Naive thymus-derived CD4-positive, alpha-beta T cell (primary cell): ENCODE measurements at regions not wholly inside any gene's neighbourhood (a gene's known extent, or its start where the extent isn't known, plus 50 kb on each side); places are given as distances from the start of the nearest gene placed in this dataset.

Source experiments
- ATAC-seq: fragments of 150-1000 bp; cut with Tn5 transposase; 2 replicates; pipeline ENCODE4 v1.10.0; 2021; ENCODE audit warnings: mild to moderate bottlenecking, moderate library complexity
- CTCF ChIA-PET: fragments of 350-600 bp; sonication (Branson Sonifier 250); formaldehyde crosslinking; loops from one replicate; lab custom pipeline; 2021; ENCODE audit warnings: antibody characterized with exemption; lab: Charles Lee
- POLR2A ChIA-PET: fragments of 350-600 bp; sonication (Branson Sonifier 250); formaldehyde crosslinking; loops from one replicate; lab custom pipeline; 2021; ENCODE audit warnings: antibody characterized with exemption, inconsistent platforms; lab: Charles Lee
- DNase-seq, 9 donors: peaks; one replicate each; pipeline versions ENCODE4 v3.0.0 to v3.0.0-alpha.2; 2020 to 2022; ENCODE audit warnings: mixed read lengths in 1 of 9
- H3K27ac ChIP-seq: one replicate; pipeline ENCODE4 v1.7.0; 2013; ENCODE audit warnings: mild to moderate bottlenecking, low read depth, low read length, moderate library complexity
- H3K27me3 ChIP-seq, 2 donors: one replicate each; pipeline ENCODE4 v1.7.0; 2013; ENCODE audit warnings: low read length in 2 of 2, mild to moderate bottlenecking in 2 of 2, moderate library complexity in 2 of 2; ENCODE audit not compliant: control insufficient read depth in 2 of 2, insufficient read depth in 2 of 2
- H3K36me3 ChIP-seq, 3 experiments: 1 replicate in 2 of 3; 2 replicates in 1 of 3; pipeline ENCODE4 v1.7.0; 2013; ENCODE audit warnings: low read length in 3 of 3, mild to moderate bottlenecking in 3 of 3, moderate library complexity in 1 of 3; ENCODE audit not compliant: insufficient read depth in 3 of 3, control insufficient read depth in 2 of 3
- H3K4me1 ChIP-seq, 2 donors: one replicate each; pipeline ENCODE4 v1.7.0; 2013; ENCODE audit warnings: low read length in 2 of 2, mild to moderate bottlenecking in 2 of 2, moderate library complexity in 1 of 2; ENCODE audit not compliant: control insufficient read depth in 2 of 2, insufficient read depth in 2 of 2
- H3K4me3 ChIP-seq: 2 replicates; pipeline ENCODE4 v1.7.0; 2013; ENCODE audit warnings: mild to moderate bottlenecking, low read length
- H3K9me3 ChIP-seq, 3 experiments: 1 replicate in 2 of 3; 2 replicates in 1 of 3; pipeline ENCODE4 v1.7.0; 2013; ENCODE audit warnings: low read length in 3 of 3; ENCODE audit not compliant: control insufficient read depth in 2 of 3
- H3K27ac Mint-ChIP-seq, 9 donors: one replicate each; pipeline ENCODE4 v1.8.0; 2020 to 2022; ENCODE audit warnings: mixed read lengths in 9 of 9, mild to moderate bottlenecking in 8 of 9, moderate library complexity in 5 of 9, inconsistent platforms in 2 of 9
- H3K27me3 Mint-ChIP-seq, 5 donors: one replicate each; pipeline ENCODE4 v1.8.0; 2021 to 2022; ENCODE audit warnings: mixed read lengths in 5 of 5, mild to moderate bottlenecking in 1 of 5
- H3K36me3 Mint-ChIP-seq, 5 donors: one replicate each; pipeline ENCODE4 v1.8.0; 2020 to 2022; ENCODE audit warnings: mixed read lengths in 5 of 5, mild to moderate bottlenecking in 3 of 5, inconsistent platforms in 1 of 5
- H3K4me1 Mint-ChIP-seq, 7 donors: one replicate each; pipeline ENCODE4 v1.8.0; 2020 to 2022; ENCODE audit warnings: mixed read lengths in 7 of 7, mild to moderate bottlenecking in 3 of 7, inconsistent platforms in 1 of 7
- H3K4me3 Mint-ChIP-seq, 10 donors: one replicate each; pipeline ENCODE4 v1.8.0; 2020 to 2022; ENCODE audit warnings: mild to moderate bottlenecking in 10 of 10, mixed read lengths in 10 of 10, moderate library complexity in 6 of 10, inconsistent platforms in 2 of 10
- H3K9me3 Mint-ChIP-seq, 11 donors: one replicate each; pipeline ENCODE4 v1.8.0; 2020 to 2022; ENCODE audit warnings: mixed read lengths in 11 of 11, mild to moderate bottlenecking in 4 of 11, inconsistent platforms in 1 of 11, moderate library complexity in 1 of 11
- intact Hi-C, 2 donors: fragments of 100-400 bp; cut with micrococcal nuclease; formaldehyde crosslinking; loops; one replicate each; pipeline ENCODE4 v1.15.1; 2023

DNA sequence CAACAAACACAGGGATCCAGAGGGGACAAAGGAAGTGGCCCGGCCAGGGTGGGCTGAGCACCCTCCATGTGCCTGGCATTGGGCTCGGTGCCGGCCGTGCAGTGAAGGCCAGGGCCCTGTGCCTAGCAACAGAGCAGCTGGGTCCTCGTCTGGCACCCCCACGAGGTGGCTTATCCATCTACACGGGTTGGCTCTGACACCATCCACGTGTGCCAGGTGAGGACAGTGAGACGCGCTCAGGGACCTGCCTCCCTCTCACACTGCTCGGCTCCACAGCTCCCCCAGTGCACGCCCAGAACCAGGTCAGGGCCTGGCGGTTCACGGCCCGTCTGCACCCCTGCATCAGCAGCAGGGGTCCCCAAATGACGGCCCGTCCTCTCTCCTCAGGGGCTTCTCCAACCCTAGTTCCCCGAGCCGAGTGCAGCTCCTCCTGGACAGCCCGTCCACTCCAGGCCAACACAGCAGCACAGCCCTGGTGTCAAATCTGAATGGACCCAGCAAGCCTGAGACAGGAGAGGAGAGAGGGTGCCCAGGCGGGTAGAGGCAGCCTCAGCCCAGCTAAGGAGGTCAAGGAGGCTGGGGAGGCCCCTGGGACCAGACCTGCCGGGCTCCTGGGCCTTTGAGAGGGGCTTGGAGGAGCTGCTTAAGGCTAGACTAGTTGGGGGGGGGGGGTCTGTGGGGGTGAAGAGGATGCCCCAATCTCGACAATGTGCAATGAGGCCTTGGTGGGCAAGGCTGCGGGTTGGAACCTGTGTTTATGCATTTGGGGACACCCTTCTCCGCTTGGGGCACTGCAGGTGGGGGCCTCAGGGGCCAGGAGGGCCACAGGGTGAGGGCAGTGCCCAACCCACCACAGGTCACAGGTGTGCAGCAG is 113.6 kb downstream of the FAM53A start:
- H3K9me3 Mint-ChIP-seq = peaks cover 0 to 3% (median 0%) of the 10 kb centered on the region in 11 donors
- H3K27ac ChIP-seq = no peak overlapping the region
- no peaks in the 10 kb centered on the region for H3K9me3 ChIP-seq
- ATAC-seq (no peak), DNase-seq (no peak)
- ChIA-PET CTCF (no interaction called here), POLR2A (interaction anchor here (0.6 kb wide), 1 partner anchor 22 kb away, joined by 3 read pairs; no protein-coding TSS in a partner anchor)
- no peaks in the 10 kb centered on the region for H3K36me3 Mint-ChIP-seq
- H3K27ac Mint-ChIP-seq = no peak overlapping the region
- H3K4me3 ChIP-seq = no peak overlapping the region
- peaks cover 0 to 7% (median 0%) of the 10 kb centered on the region in 5 donors for H3K27me3 Mint-ChIP-seq
- H3K36me3 ChIP-seq = no peaks in the 10 kb centered on the region
- intact Hi-C loops = no loop called here
- no peak overlapping the region for H3K4me3 Mint-ChIP-seq
- H3K27me3 ChIP-seq = peaks cover 0 to 5% of the 10 kb centered on the region in 2 donors
- no peaks in the 10 kb centered on the region for H3K4me1 ChIP-seq
- peaks cover 2 to 11% (median 4%) of the 10 kb centered on the region in 7 donors for H3K4me1 Mint-ChIP-seq

GRCh38 chr4:1569461-1570151 is 114.5 kb downstream of the FAM53A start:
- ChIA-PET CTCF (no interaction called here), POLR2A (no interaction called here)
- Histone ChIP-seq H3K4me1 (no peaks in the 10 kb centered on the region), H3K36me3 (no peaks in the 10 kb centered on the region), H3K9me3 (no peaks in the 10 kb centered on the region), H3K27me3 (peaks cover 0 to 5% of the 10 kb centered on the region in 2 donors), H3K27ac (no peak overlapping the region), H3K4me3 (no peak overlapping the region)
- ATAC-seq (no peak), DNase-seq (no peak)
- Mint-ChIP-seq H3K36me3 (no peaks in the 10 kb centered on the region), H3K9me3 (peaks cover 0 to 3% (median 0%) of the 10 kb centered on the region in 11 donors), H3K4me1 (peaks cover 2 to 11% (median 4%) of the 10 kb centered on the region in 7 donors), H3K27me3 (peaks cover 0 to 7% (median 0%) of the 10 kb centered on the region in 5 donors), H3K4me3 (no peak overlapping the region), H3K27ac (peak overlapping the region in 1 of 9 donors; percentile 25)
- intact Hi-C loops = no loop called here

GRCh38 chr4:1568855-1569460 is 115.2 kb downstream of the FAM53A start:
- intact Hi-C loops = no loop called here
- no peaks in the 10 kb centered on the region for H3K36me3 Mint-ChIP-seq
- DNase-seq (no peak), ATAC-seq (no peak)
- POLR2A ChIA-PET = no interaction called here
- peaks cover 0 to 11% (median 0%) of the 10 kb centered on the region in 5 donors for H3K27me3 Mint-ChIP-seq
- Histone ChIP-seq H3K36me3 (no peaks in the 10 kb centered on the region), H3K27ac (no peak overlapping the region), H3K27me3 (peaks cover 0 to 5% of the 10 kb centered on the region in 2 donors), H3K9me3 (no peaks in the 10 kb centered on the region), H3K4me1 (no peaks in the 10 kb centered on the region), H3K4me3 (no peak overlapping the region)
- no peak overlapping the region for H3K4me3 Mint-ChIP-seq
- peaks cover 2 to 11% (median 4%) of the 10 kb centered on the region in 7 donors for H3K4me1 Mint-ChIP-seq
- H3K9me3 Mint-ChIP-seq = peaks cover 0 to 1% (median 0%) of the 10 kb centered on the region in 11 donors
- CTCF ChIA-PET = no interaction called here
- H3K27ac Mint-ChIP-seq = no peak overlapping the region

- H3K9me3 ChIP-seq = no peaks in the 10 kb centered on the region
- no peak for ATAC-seq
- intact Hi-C loops = no loop called here
- H3K4me1 Mint-ChIP-seq = peaks cover 2 to 8% (median 4%) of the 10 kb centered on the region in 7 donors
- H3K4me3 Mint-ChIP-seq = no peak overlapping the region
- H3K4me3 ChIP-seq = no peak overlapping the region
- H3K27ac ChIP-seq = no peak overlapping the region
- no peak overlapping the region for H3K27ac Mint-ChIP-seq
- H3K36me3 Mint-ChIP-seq = no peaks in the 10 kb centered on the region
- CTCF ChIA-PET = no interaction called here
- peaks cover 0 to 13% (median 0%) of the 10 kb centered on the region in 5 donors for H3K27me3 Mint-ChIP-seq
- no peaks in the 10 kb centered on the region for H3K4me1 ChIP-seq
- H3K9me3 Mint-ChIP-seq = peaks cover 0 to 1% (median 0%) of the 10 kb centered on the region in 11 donors
- no peaks in the 10 kb centered on the region for H3K36me3 ChIP-seq
- DNase-seq = no peak
- POLR2A ChIA-PET = no interaction called here
- peaks cover 0 to 5% of the 10 kb centered on the region in 2 donors for H3K27me3 ChIP-seq
Observed at GRCh38 chr4:1567808-1568581, 116.1 kb downstream of the FAM53A start.

- H3K27ac Mint-ChIP-seq = no peak overlapping the region
- ChIA-PET CTCF (no interaction called here), POLR2A (no interaction called here)
- intact Hi-C loops = no loop called here
- Histone ChIP-seq H3K4me3 (no peak overlapping the region), H3K27me3 (peaks cover 0 to 5% of the 10 kb centered on the region in 2 donors), H3K36me3 (no peaks in the 10 kb centered on the region), H3K4me1 (no peaks in the 10 kb centered on the region), H3K9me3 (no peaks in the 10 kb centered on the region), H3K27ac (no peak overlapping the region)
- ATAC-seq = no peak
- H3K4me1 Mint-ChIP-seq = peaks cover 0 to 5% (median 4%) of the 10 kb centered on the region in 7 donors
- H3K9me3 Mint-ChIP-seq = peaks cover 0 to 1% (median 0%) of the 10 kb centered on the region in 11 donors
- H3K36me3 Mint-ChIP-seq = no peaks in the 10 kb centered on the region
- DNase-seq = peak in 1 of 9 donors; percentile 5
- no peak overlapping the region for H3K4me3 Mint-ChIP-seq
- H3K27me3 Mint-ChIP-seq = peaks cover 0 to 13% (median 0%) of the 10 kb centered on the region in 5 donors
Observed at GRCh38 chr4:1567519-1567807, 116.7 kb downstream of the FAM53A start.

GRCh38 chr4:1566838-1567518 is 117.1 kb downstream of the FAM53A start:
- Histone ChIP-seq H3K27me3 (peaks cover 0 to 5% of the 10 kb centered on the region in 2 donors), H3K4me3 (no peak overlapping the region), H3K27ac (no peak overlapping the region), H3K4me1 (no peaks in the 10 kb centered on the region), H3K9me3 (no peaks in the 10 kb centered on the region), H3K36me3 (no peaks in the 10 kb centered on the region)
- intact Hi-C loops = no loop called here
- Mint-ChIP-seq H3K4me1 (peaks cover 0 to 5% (median 4%) of the 10 kb centered on the region in 7 donors), H3K27me3 (peaks cover 0 to 16% (median 0%) of the 10 kb centered on the region in 5 donors), H3K27ac (no peak overlapping the region), H3K36me3 (no peaks in the 10 kb centered on the region), H3K4me3 (peak overlapping the region in 1 of 10 donors; percentile 37), H3K9me3 (peaks cover 0 to 1% (median 0%) of the 10 kb centered on the region in 11 donors)
- peak in 1 of 9 donors; percentile 9 for DNase-seq
- no peak for ATAC-seq
- ChIA-PET CTCF (no interaction called here), POLR2A (no interaction called here)
